K562 (cell line): ENCODE measurements at regions not wholly inside any gene's neighbourhood (a gene's known extent, or its start where the extent isn't known, plus 50 kb on each side); places are given as distances from the start of the nearest gene placed in this dataset.

Source experiments
- ATAC-seq: fragments of 200-7000 bp; cut with Tn5 transposase; 3 replicates; pipeline ENCODE4 v1.9.1; 2020; ENCODE audit warnings: moderate library complexity
- BruUV-seq: library from RNA; stranded (reverse); fragments of 400-500 nt; replicated peaks from 2 replicates; lab custom pipeline; 2021; lab: Mats Ljungman, UMichigan
- CTCF ChIA-PET: fragments of 300-600 bp; formaldehyde crosslinking; extraction: SDS; loops from one replicate; lab custom pipeline; 2021; ENCODE audit warnings: low intra/inter-chr PET ratio; lab: Yijun Ruan, JAX
- POLR2A ChIA-PET: fragments of 300-600, 350-650 bp; sonication (Branson Sonifier 250); formaldehyde crosslinking; extraction: SDS; loops from one replicate; lab custom pipeline; 2021; ENCODE audit warnings: antibody characterized with exemption, inconsistent platforms; lab: Yijun Ruan, JAX
- DNase-seq, 4 experiments: peaks; one replicate each; pipeline versions ENCODE4 v3.0.0 to v3.0.0-alpha.2; 2011 to 2018; ENCODE audit warnings: low spot score in 3 of 4, mixed read lengths in 3 of 4; ENCODE audit errors: extremely low read depth in 1 of 4
- FAIRE-seq: peaks from 2 replicates; lab custom pipeline; 2011; peaks lifted over from hg19 to GRCh38; lab: Jason Lieb, UNC
- H2AFZ ChIP-seq: 2 replicates; pipeline ENCODE4 v1.6.0; 2011; ENCODE audit warnings: low read depth, low read length, control low read depth, inconsistent platforms
- H3K27ac ChIP-seq: fragments of 200-600 bp; 3 replicates; pipeline ENCODE4 v1.8.0; 2011; ENCODE audit warnings: low read depth, mild to moderate bottlenecking, control low read depth, inconsistent platforms, low read length, moderate library complexity, mixed read lengths; ENCODE audit errors: extremely low read depth
- H3K27me3 ChIP-seq, 2 experiments: fragments of 300-600 bp in 1 of 2; 2 replicates in 1 of 2; 3 replicates in 1 of 2; pipeline versions ENCODE4 v1.6.0 to v1.8.0; 2011; ENCODE audit warnings: inconsistent platforms in 2 of 2, low read length in 2 of 2, mild to moderate bottlenecking in 1 of 2, mixed read lengths in 1 of 2, moderate library complexity in 1 of 2; ENCODE audit not compliant: control insufficient read depth in 2 of 2, insufficient read depth in 2 of 2
- H3K36me3 ChIP-seq: fragments of 300-600 bp; 3 replicates; pipeline ENCODE4 v1.8.0; 2011; ENCODE audit warnings: mild to moderate bottlenecking, low read length, inconsistent platforms; ENCODE audit not compliant: control insufficient read depth, insufficient read depth
- H3K4me1 ChIP-seq, 2 experiments: fragments of 200-600 bp in 1 of 2; replicated peaks in 1 of 2; 2 replicates in 1 of 2; 3 replicates in 1 of 2; pipeline versions ENCODE4 v1.5.1 to v1.8.0; 2011; ENCODE audit warnings: inconsistent platforms in 2 of 2, low read length in 2 of 2, mild to moderate bottlenecking in 1 of 2, mixed read lengths in 1 of 2, moderate library complexity in 1 of 2; ENCODE audit not compliant: control insufficient read depth in 2 of 2, insufficient read depth in 2 of 2
- H3K4me2 ChIP-seq: 2 replicates; pipeline ENCODE4 v1.6.1; 2011; ENCODE audit warnings: low read length, control low read depth, inconsistent platforms, mixed read lengths; ENCODE audit not compliant: insufficient read depth
- H3K4me3 ChIP-seq: fragments of 200-600 bp; sonication (generic), shearing (Covaris generic); 2 replicates; pipeline ENCODE4 v1.5.1; 2016; ENCODE audit warnings: control low read depth, inconsistent platforms
- H3K79me2 ChIP-seq: fragments of 200-600 bp; 3 replicates; pipeline ENCODE4 v1.8.0; 2011; ENCODE audit warnings: low read length, inconsistent platforms; ENCODE audit not compliant: control insufficient read depth, insufficient read depth
- H3K9ac ChIP-seq, 2 experiments: 2 replicates each; pipeline versions ENCODE4 v1.6.0 to v1.6.1; 2011; ENCODE audit warnings: low read depth in 2 of 2, low read length in 2 of 2, control low read depth in 1 of 2, inconsistent platforms in 1 of 2, mild to moderate bottlenecking in 1 of 2, mixed read lengths in 1 of 2; ENCODE audit not compliant: insufficient read depth in 1 of 2
- H3K9me1 ChIP-seq: one replicate; pipeline ENCODE4 v1.6.0; 2011; ENCODE audit warnings: inconsistent platforms, mild to moderate bottlenecking, low read length, moderate library complexity; ENCODE audit not compliant: control insufficient read depth, insufficient read depth
- H3K9me3 ChIP-seq: replicated peaks from 2 replicates; pipeline ENCODE4 v1.5.1; 2011; ENCODE audit warnings: low read depth, low read length, inconsistent platforms; ENCODE audit not compliant: control insufficient read depth, insufficient read depth
- H4K20me1 ChIP-seq: replicated peaks from 2 replicates; pipeline ENCODE4 v1.6.1; 2011; ENCODE audit warnings: low read length, inconsistent platforms, mixed read lengths; ENCODE audit not compliant: control insufficient read depth, insufficient read depth
- ASH1L ChIP-seq: fragments of 450-650 bp; IDR thresholded peaks from 2 replicates; pipeline ENCODE4 v1.6.1; 2018; ENCODE audit warnings: borderline replicate concordance, mild to moderate bottlenecking, low read depth; ENCODE audit not compliant: partially characterized antibody
- CBFA2T3 ChIP-seq: fragments of 450-650 bp; IDR thresholded peaks from 2 replicates; pipeline ENCODE4 v1.6.1; 2017
- CEBPG ChIP-seq, 3 experiments: fragments of 200-800 bp in 1 of 3; sonication (Bioruptor generic) in 1 of 3; sonication (generic) in 1 of 3; formaldehyde crosslinking in 1 of 3; IDR thresholded peaks in 2 of 3; conservative IDR thresholded peaks in 1 of 3; 2 replicates each; pipeline versions ENCODE4 v1.6.1 to v1.8.0; 2016 to 2022; ENCODE audit warnings: missing compliant biosample characterization in 2 of 3, missing genetic modification characterization in 2 of 3, mild to moderate bottlenecking in 1 of 3, missing genetic modification reagents in 1 of 3
- CREB3L1 ChIP-seq: fragments of 450-650 bp; IDR thresholded peaks from 2 replicates; pipeline ENCODE4 v1.6.1; 2014; ENCODE audit warnings: low read depth, mild to moderate bottlenecking, moderate library complexity, borderline replicate concordance
- ELF1 ChIP-seq: fragments of 200-800 bp; sonication (Bioruptor generic); IDR thresholded peaks from 2 replicates; pipeline ENCODE4 v1.6.1; 2016; ENCODE audit warnings: missing genetic modification characterization, missing compliant biosample characterization
- EP300 ChIP-seq: IDR thresholded peaks from 2 replicates; pipeline ENCODE4 v1.6.1; 2012; ENCODE audit warnings: low read length, improper control_type of control experiment
- FOXP1 ChIP-seq: sonication (generic); formaldehyde crosslinking; IDR thresholded peaks from 2 replicates; pipeline ENCODE4 v1.8.0; 2022; ENCODE audit warnings: mild to moderate bottlenecking, missing genetic modification reagents
- NFYB ChIP-seq: IDR thresholded peaks from 2 replicates; pipeline ENCODE4 v1.6.1; 2011; ENCODE audit warnings: mild to moderate bottlenecking, moderate library complexity; ENCODE audit not compliant: insufficient read length; ENCODE audit errors: extremely low read depth
- SIN3A ChIP-seq, 2 experiments: fragments of 150-350 bp in 1 of 2; IDR thresholded peaks; 2 replicates each; pipeline ENCODE4 v1.6.1; 2011 to 2016; ENCODE audit warnings: borderline replicate concordance in 2 of 2, low read depth in 2 of 2, low read length in 2 of 2, mild to moderate bottlenecking in 2 of 2, moderate library complexity in 2 of 2; ENCODE audit not compliant: control insufficient read depth in 1 of 2
- SMARCE1 ChIP-seq: fragments of 450-650 bp; IDR thresholded peaks from 2 replicates; pipeline ENCODE4 v1.7.1; 2016; ENCODE audit warnings: mild to moderate bottlenecking
- SUPT5H ChIP-seq: fragments of 450-650 bp; IDR thresholded peaks from 2 replicates; pipeline ENCODE4 v1.6.1; 2016
- ZNF23 ChIP-seq: fragments of 250-450 bp; sonication (Bioruptor Pico); IDR thresholded peaks from 2 replicates; pipeline ENCODE4 v1.4.0; 2020; ENCODE audit warnings: mild to moderate bottlenecking
- ZNF232 ChIP-seq: sonication (generic); formaldehyde crosslinking; IDR thresholded peaks from 2 replicates; pipeline ENCODE4 v1.8.0; 2022; ENCODE audit warnings: mild to moderate bottlenecking, missing genetic modification reagents
- ZNF431 ChIP-seq: sonication (generic); formaldehyde crosslinking; IDR thresholded peaks from 2 replicates; pipeline ENCODE4 v1.8.0; 2022; ENCODE audit warnings: mild to moderate bottlenecking, missing genetic modification reagents
- ZNF507 ChIP-seq: conservative IDR thresholded peaks from 2 replicates; pipeline ENCODE4 v1.6.1; 2017; ENCODE audit warnings: missing genetic modification characterization, missing compliant biosample characterization
- ZNF583 ChIP-seq: fragments of 250-450 bp; sonication (Bioruptor Pico); IDR thresholded peaks from 2 replicates; pipeline ENCODE4 v1.4.0; 2020
- ZNF764 ChIP-seq: fragments of 250-450 bp; sonication (Bioruptor Pico); IDR thresholded peaks from 2 replicates; pipeline ENCODE4 v1.4.0; 2020; ENCODE audit warnings: low read depth, mild to moderate bottlenecking, moderate library complexity
- ZNF79 ChIP-seq: fragments of 250-450 bp; sonication (Bioruptor Pico); IDR thresholded peaks from 2 replicates; pipeline ENCODE4 v1.4.0; 2020; ENCODE audit warnings: low read depth, mild to moderate bottlenecking, moderate library complexity
- WGBS: fragments of 100-300 bp; shearing (Covaris generic); methylation state at CpG from one replicate; pipeline ENCODE4 v1.1.6; 2016; ENCODE audit warnings: low coverage, mixed read lengths; ENCODE audit not compliant: insufficient coverage; ENCODE audit errors: missing lambda C conversion rate; 5-methylcytosine and 5-hydroxymethylcytosine counted together
- in situ Hi-C: fragments of 300-500 bp; cut with MboI; formaldehyde crosslinking; loops from 4 replicates; pipeline ENCODE4 v1.15.0; 2018; ENCODE audit warnings: inconsistent platforms, mixed read lengths
- intact Hi-C: fragments of 100-400 bp; cut with micrococcal nuclease; formaldehyde crosslinking; loops from 2 replicates; pipeline ENCODE4 v1.14.2; 2022
- TF ChIP-seq, protein P1 (sequence below): IDR thresholded peaks from 3 replicates; pipeline ENCODE4 v1.6.1; 2011; ENCODE audit warnings: borderline replicate concordance, mild to moderate bottlenecking; ENCODE audit not compliant: insufficient read length, insufficient read depth

GRCh38 chr6:144497650-144498049, 212.5 kb downstream of the UTRN start:
- POLR2A ChIA-PET = interaction anchor here (0.7 kb wide), 1 partner anchor 120 kb away, joined by 3 read pairs; no protein-coding TSS in a partner anchor
- H3K9me1 ChIP-seq = no peaks in the 10 kb centered on the region
- H3K36me3 ChIP-seq = no peaks in the 10 kb centered on the region
- no peak overlapping the region for H3K4me3 ChIP-seq
- in situ Hi-C loops = no loop called here
- 5% methylated on average over 1 of the region's 1 CpG for WGBS
- H3K4me1 ChIP-seq = no peaks in the 10 kb centered on the region
- H3K27ac ChIP-seq = no peak overlapping the region
- H3K27me3 ChIP-seq = no peaks in the 10 kb centered on the region
- no peak overlapping the region for H3K9ac ChIP-seq
- H3K79me2 ChIP-seq = no peaks in the 10 kb centered on the region
- no TSS peak for BruUV-seq
- TF ChIP-seq CREB3L1 = no peak
- no peak for TF ChIP-seq ZNF507 (tag)
- no peak for TF ChIP-seq SUPT5H
- TF ChIP-seq ZNF232 (CRISPR knock-in tag) = no peak
- no peak for TF ChIP-seq NFYB
- no peak for TF ChIP-seq ZNF79 (CRISPR knock-in tag)
- no peak for TF ChIP-seq EP300
- TF ChIP-seq ELF1 (tag) = no peak
- no peak for TF ChIP-seq ZNF23 (CRISPR knock-in tag)
- no peak for TF ChIP-seq ZNF764 (CRISPR knock-in tag)
- no peak for TF ChIP-seq SIN3A (IDR thresholded peaks at IDR 0.05; ENCODE audit: borderline replicate concordance in 2 of 2, control insufficient read depth in 1 of 2, low read depth in 2 of 2, low read length in 2 of 2)
- no peak for TF ChIP-seq ZNF431
- TF ChIP-seq SMARCE1 = no peak
- TF ChIP-seq CBFA2T3 = no peak
- no peak for TF ChIP-seq CEBPG (CRISPR knock-in tag; IDR thresholded peaks at IDR 0.05)
- no peak for TF ChIP-seq CEBPG (tag; conservative IDR thresholded peaks at IDR 0.05 in 1 of 2, IDR thresholded peaks at IDR 0.05 in 1 of 2)
- TF ChIP-seq, protein P1, sequence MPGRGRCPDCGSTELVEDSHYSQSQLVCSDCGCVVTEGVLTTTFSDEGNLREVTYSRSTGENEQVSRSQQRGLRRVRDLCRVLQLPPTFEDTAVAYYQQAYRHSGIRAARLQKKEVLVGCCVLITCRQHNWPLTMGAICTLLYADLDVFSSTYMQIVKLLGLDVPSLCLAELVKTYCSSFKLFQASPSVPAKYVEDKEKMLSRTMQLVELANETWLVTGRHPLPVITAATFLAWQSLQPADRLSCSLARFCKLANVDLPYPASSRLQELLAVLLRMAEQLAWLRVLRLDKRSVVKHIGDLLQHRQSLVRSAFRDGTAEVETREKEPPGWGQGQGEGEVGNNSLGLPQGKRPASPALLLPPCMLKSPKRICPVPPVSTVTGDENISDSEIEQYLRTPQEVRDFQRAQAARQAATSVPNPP = no peak
- TF ChIP-seq ZNF583 (CRISPR knock-in tag) = no peak
- TF ChIP-seq FOXP1 = no peak
- no peak for TF ChIP-seq ASH1L
- no peak overlapping the region for H2AFZ ChIP-seq
- CTCF ChIA-PET = no interaction called here
- no peak for ATAC-seq
- H3K4me2 ChIP-seq = no peak overlapping the region
- DNase-seq = no peak
- intact Hi-C loops = no loop called here
- FAIRE-seq = no peak
- H4K20me1 ChIP-seq = no peaks in the 10 kb centered on the region
- H3K9me3 ChIP-seq = no peaks in the 10 kb centered on the region
